GM18498 (cell line): ENCODE measurements at regions not wholly inside any gene's neighbourhood (a gene's known extent, or its start where the extent isn't known, plus 50 kb on each side); places are given as distances from the start of the nearest gene placed in this dataset.
"Not testable (repeated sequence)": the region's sequence is repeated elsewhere in the genome, so short reads cannot be mapped to it uniquely, and the experiment has no call there.

Source experiments
- ATAC-seq: cut with Tn5 transposase; IDR thresholded peaks from one replicate; pipeline ENCODE4 v1.9.1; 2021; ENCODE audit warnings: mild to moderate bottlenecking, moderate library complexity; ENCODE audit not compliant: unreplicated experiment

GRCh38 chr7:12456506-12456905, 52.8 kb upstream of the VWDE start:
- no peak for ATAC-seq

GRCh38 chr7:12458520-12459131, 55.0 kb upstream of the VWDE start:
- peak; percentile 99 for ATAC-seq

- ATAC-seq = no peak
Measured at GRCh38 chr7:12467837-12468236, 64.2 kb upstream of the VWDE start.

GRCh38 chr7:12469568-12469967, 65.9 kb upstream of the VWDE start:
- no peak for ATAC-seq

- ATAC-seq = no peak
Measured at GRCh38 chr7:12470930-12471329, 67.3 kb upstream of the VWDE start.

GRCh38 chr7:12474035-12474434, 70.4 kb upstream of the VWDE start:
- ATAC-seq = no peak

- ATAC-seq = no peak
Measured at GRCh38 chr7:12475362-12476063, 71.8 kb upstream of the VWDE start.

- no peak for ATAC-seq
Measured at GRCh38 chr7:12477620-12478019, 74.0 kb upstream of the VWDE start.

- peak; percentile 98 for ATAC-seq
Measured at GRCh38 chr7:12481722-12482121, 78.1 kb upstream of the VWDE start.

- no peak for ATAC-seq
Measured at GRCh38 chr7:12485845-12486244, 82.2 kb upstream of the VWDE start.

- ATAC-seq = no peak
Measured at GRCh38 chr7:12488341-12488740, 82.2 kb upstream of the SCIN start.

- peak; percentile 83 for ATAC-seq
Measured at GRCh38 chr7:12490107-12490688, 80.3 kb upstream of the SCIN start.

GRCh38 chr7:12490940-12491339, 79.6 kb upstream of the SCIN start:
- no peak for ATAC-seq

- no peak for ATAC-seq
Measured at GRCh38 chr7:12491526-12491925, 79.0 kb upstream of the SCIN start.

- ATAC-seq = no peak
Measured at GRCh38 chr7:12493407-12493806, 77.1 kb upstream of the SCIN start.

GRCh38 chr7:12493863-12494686, 76.4 kb upstream of the SCIN start:
- no peak for ATAC-seq

- ATAC-seq = no peak
Measured at GRCh38 chr7:12494687-12495024, 75.9 kb upstream of the SCIN start.

- not testable (repeated sequence) for ATAC-seq
Measured at GRCh38 chr7:12496901-12497674, 73.4 kb upstream of the SCIN start.

- ATAC-seq = peak; percentile 62
Measured at GRCh38 chr7:12504149-12504548, 66.4 kb upstream of the SCIN start.

- ATAC-seq = no peak
Measured at GRCh38 chr7:12508005-12508404, 62.5 kb upstream of the SCIN start.

GRCh38 chr7:12508554-12508953, 62.0 kb upstream of the SCIN start:
- no peak for ATAC-seq
